NCI-H69 (cell line): ENCODE measurements at regions not wholly inside any gene's neighbourhood (a gene's known extent, or its start where the extent isn't known, plus 50 kb on each side); places are given as distances from the start of the nearest gene placed in this dataset.
"Not testable (repeated sequence)": the region's sequence is repeated elsewhere in the genome, so short reads cannot be mapped to it uniquely, and the experiment has no call there.

Experiments
- DNase-seq: peaks from one replicate; lab custom pipeline; 2025; lab: John Stamatoyannopoulos, UW

GRCh38 chr2:188787658-188788240, 186.4 kb upstream of the COL3A1 start:
- DNase-seq: peak; percentile 69

GRCh38 chr2:188788621-188789020, 185.6 kb upstream of the COL3A1 start:
- DNase-seq: peak; percentile 65

- DNase-seq: no peak
Measured at GRCh38 chr2:188789951-188790350, 184.2 kb upstream of the COL3A1 start.

- DNase-seq: not testable (repeated sequence)
Measured at GRCh38 chr2:188794453-188794852, 179.7 kb upstream of the COL3A1 start.

GRCh38 chr2:188795762-188796161, 178.4 kb upstream of the COL3A1 start:
- no peak for DNase-seq

GRCh38 chr2:188797371-188797770, 176.8 kb upstream of the COL3A1 start:
- DNase-seq: no peak

- peak; percentile 59 for DNase-seq
Measured at GRCh38 chr2:188798159-188798558, 176.0 kb upstream of the COL3A1 start.

- no peak for DNase-seq
Measured at GRCh38 chr2:188805219-188805618, 169.0 kb upstream of the COL3A1 start.

GRCh38 chr2:188808947-188809355, 165.2 kb upstream of the COL3A1 start:
- no peak for DNase-seq

GRCh38 chr2:188810586-188810985, 163.6 kb upstream of the COL3A1 start:
- DNase-seq: peak; percentile 10

- no peak for DNase-seq
Measured at GRCh38 chr2:188811522-188811921, 162.7 kb upstream of the COL3A1 start.

GRCh38 chr2:188813315-188813714, 160.9 kb upstream of the COL3A1 start:
- DNase-seq: no peak

GRCh38 chr2:188813857-188814256, 160.3 kb upstream of the COL3A1 start:
- no peak for DNase-seq

- DNase-seq: no peak
Measured at GRCh38 chr2:188819011-188819410, 155.2 kb upstream of the COL3A1 start.

- DNase-seq: no peak
Measured at GRCh38 chr2:188819792-188820191, 154.4 kb upstream of the COL3A1 start.

- no peak for DNase-seq
Measured at GRCh38 chr2:188820576-188820975, 153.6 kb upstream of the COL3A1 start.

GRCh38 chr2:188824125-188824524, 150.0 kb upstream of the COL3A1 start:
- DNase-seq: no peak

GRCh38 chr2:188833331-188833730, 140.8 kb upstream of the COL3A1 start:
- no peak for DNase-seq

- DNase-seq: no peak
Measured at GRCh38 chr2:188833799-188834198, 140.4 kb upstream of the COL3A1 start.

GRCh38 chr2:188835006-188835405, 139.2 kb upstream of the COL3A1 start:
- no peak for DNase-seq

GRCh38 chr2:188835821-188836220, 138.4 kb upstream of the COL3A1 start:
- DNase-seq: no peak

GRCh38 chr2:188845692-188846091, 128.5 kb upstream of the COL3A1 start:
- no peak for DNase-seq

- no peak for DNase-seq
Measured at GRCh38 chr2:188848887-188849435, 125.2 kb upstream of the COL3A1 start.

GRCh38 chr2:188850786-188851185, 123.4 kb upstream of the COL3A1 start:
- DNase-seq: no peak
